GM12891 (cell line): ENCODE measurements at regions not wholly inside any gene's neighbourhood (a gene's known extent, or its start where the extent isn't known, plus 50 kb on each side); places are given as distances from the start of the nearest gene placed in this dataset.

Source experiments
- POLR2A ChIP-seq: IDR thresholded peaks from 2 replicates; pipeline ENCODE4 v1.6.1; 2011; ENCODE audit warnings: low read depth, low read length, control low read depth
- SPI1 ChIP-seq: IDR thresholded peaks from 2 replicates; pipeline ENCODE4 v1.6.1; 2011; ENCODE audit warnings: low read depth, low read length, control low read depth

- TF ChIP-seq POLR2A (no peak), SPI1 (no peak)
Measured at GRCh38 chr9:79433703-79434102, 138.1 kb upstream of the TLE4 start.
